NCI-H2227 treated with DMSO at 0.1 percent for 48 hours (cell line): ENCODE measurements at regions not wholly inside any gene's neighbourhood (a gene's known extent, or its start where the extent isn't known, plus 50 kb on each side); places are given as distances from the start of the nearest gene placed in this dataset.

Experiments
- DNase-seq: peaks from one replicate; lab custom pipeline; 2025; lab: John Stamatoyannopoulos, UW

DNA sequence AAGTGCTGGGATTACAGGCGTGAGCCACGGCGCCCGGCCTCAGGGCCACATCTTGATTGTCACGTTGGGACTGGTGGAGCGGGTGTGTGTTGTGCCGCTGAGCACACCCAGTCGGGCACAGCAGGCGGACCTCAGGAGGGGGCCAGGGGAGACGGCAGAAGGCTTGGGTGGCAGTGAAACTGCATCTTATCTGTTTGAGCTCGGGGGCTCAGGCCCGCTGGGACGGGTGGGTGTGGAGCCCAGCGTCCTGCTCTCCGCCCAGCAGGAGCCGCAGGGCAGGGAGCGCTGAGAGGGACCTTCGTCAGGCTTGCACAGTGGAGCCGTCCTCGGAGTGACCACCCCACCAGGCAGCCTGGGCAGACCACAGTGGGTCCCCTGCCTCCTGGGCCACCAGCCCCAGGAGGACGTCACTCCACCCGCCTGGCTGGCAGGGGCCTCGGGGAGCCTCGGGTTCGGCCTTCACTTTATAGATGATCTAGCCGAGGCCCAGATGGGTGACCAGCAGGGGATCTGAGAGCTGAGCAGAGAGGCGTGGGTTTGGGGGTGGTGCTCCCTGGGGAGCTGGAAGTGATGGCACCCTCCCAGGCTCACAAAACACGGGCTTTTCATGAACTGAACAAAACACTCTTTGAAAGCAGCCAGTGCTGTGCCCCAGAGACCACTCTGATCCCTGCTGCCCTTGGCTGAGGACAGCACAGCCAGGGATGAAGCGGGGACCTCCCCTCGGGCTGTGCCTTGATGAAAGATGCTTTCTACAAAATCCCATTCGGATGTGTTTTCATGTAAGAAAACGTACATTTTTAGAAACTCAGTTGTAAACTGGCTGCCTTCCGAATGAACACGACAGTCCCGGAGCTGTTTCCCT is 181.1 kb downstream of the SEC14L1 start:
- no peak for DNase-seq

DNA sequence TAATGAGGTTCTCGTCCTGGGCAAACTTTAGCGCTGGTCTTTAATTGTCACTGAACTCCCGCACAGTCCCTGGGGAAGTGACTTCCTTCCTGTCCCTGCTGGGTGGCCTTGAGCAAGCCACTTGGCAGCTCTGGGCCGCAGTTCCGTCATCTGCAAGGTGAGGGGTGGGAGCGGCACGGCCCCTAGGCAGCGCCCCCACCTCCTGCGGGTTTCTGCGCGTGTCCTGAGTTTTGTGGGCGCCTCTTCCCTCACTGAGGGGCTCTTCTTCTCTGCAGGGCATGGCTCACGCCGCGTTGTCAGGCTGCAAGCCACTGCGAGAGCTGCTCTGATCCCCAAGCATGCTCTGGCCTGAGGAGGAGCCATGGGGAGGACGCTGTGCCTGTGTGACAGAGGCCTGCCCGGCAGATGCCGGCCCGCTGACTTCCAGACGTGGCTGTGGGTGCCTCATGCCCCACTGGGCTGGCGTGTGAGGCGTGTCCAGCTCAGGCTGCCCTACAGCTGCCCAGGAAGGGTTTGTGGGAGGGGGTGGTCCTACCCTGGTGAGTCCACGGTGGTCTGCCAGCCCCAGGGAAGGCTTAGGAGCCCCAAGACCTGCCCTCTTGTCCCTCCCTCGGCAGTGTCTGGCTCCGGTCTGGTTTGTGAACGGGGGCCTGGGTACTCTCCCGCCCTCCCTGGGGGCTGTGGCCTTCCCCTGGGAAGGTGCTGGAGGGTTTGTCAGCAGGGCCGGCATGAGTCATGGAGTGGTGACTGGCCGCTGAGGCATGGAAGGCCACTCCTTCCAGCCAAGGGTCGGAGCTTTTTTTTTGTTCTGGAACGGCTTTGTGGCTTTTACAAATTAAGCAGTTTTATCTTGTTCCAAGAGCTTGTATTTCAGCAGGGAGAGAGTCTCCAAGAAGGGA is 182.0 kb downstream of the SEC14L1 start:
- no peak for DNase-seq

DNA sequence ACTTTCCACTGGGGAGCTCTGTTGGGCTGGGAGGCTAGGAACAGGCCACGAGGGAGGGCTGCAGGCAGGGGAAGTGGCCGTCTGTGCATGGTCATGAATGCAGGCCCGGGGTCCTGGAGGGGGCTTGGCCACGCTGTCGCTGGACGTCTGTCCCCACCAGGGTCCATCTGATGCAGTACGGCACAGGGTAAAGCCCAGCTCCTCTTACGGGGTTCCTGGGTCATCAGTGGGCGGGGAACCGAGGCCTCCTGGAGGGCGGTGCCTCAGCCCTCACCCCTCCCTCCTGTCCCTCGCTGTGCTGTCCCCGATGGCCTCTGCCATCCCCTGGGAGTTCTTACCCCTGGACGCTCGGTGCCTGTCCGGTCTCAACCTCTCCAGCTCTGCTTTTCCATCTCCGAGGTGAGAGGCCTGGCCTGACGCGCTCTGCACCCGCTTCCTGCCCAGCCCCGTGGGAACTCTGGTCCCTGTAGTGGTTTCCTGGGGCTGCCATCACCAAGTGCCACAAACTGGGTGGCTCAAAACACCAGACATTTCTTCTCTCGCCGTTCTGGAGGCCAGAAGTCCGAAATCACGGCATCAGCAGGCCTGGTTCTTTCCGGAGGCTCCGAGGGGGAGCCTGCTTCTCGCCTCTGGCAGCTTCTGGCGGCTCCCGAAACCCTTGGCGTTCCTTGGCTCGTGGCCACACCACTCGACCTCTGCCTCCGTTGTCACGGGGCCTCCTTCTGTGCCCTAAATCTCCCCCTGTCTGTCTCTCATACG is 182.8 kb downstream of the SEC14L1 start:
- DNase-seq: no peak

DNA sequence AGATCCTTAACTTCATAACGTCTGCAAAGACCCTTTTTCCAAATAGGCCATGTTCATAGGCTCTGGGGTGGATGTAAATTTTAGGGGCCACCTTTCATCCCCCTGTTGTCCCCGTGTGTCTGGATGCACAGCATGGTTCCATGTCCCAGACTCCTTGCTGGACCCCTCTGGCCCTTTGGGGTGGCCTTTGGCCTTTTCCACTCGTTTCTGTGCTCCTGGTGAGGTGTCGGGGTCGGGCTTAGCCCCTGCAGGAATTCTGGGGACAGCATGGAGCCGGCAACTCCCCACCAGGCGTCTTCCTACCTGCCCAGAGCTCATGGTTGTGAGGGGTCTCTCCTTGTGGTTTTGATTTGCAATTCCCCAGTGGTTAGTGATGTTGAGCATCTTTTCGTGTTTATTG is 183.5 kb downstream of the SEC14L1 start:
- DNase-seq: no peak

DNA sequence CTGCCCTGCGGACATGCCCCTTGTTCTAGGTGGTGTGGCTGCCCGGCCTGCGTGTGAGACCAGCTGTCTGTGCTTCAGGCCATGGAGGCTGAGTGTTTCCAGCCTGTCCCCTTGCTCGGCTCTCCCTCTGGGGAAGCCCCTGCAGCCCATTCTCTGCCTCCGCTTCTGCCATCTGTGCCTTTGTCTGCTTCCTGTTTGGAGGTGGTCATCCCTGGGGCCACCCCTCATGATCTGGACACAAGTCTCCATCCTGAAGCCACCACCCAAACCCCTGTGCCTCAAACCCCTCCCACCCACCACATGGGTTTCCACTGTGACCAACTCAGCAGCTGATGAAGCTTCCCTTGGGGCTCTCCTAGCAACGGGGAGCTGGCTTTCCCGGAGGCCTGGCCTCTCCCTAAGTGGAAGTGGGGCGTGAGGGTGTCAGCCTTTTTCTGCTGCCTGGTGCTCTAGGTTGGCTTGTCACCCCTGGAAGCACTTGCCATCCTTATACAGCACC is 184.9 kb downstream of the SEC14L1 start:
- no peak for DNase-seq

DNA sequence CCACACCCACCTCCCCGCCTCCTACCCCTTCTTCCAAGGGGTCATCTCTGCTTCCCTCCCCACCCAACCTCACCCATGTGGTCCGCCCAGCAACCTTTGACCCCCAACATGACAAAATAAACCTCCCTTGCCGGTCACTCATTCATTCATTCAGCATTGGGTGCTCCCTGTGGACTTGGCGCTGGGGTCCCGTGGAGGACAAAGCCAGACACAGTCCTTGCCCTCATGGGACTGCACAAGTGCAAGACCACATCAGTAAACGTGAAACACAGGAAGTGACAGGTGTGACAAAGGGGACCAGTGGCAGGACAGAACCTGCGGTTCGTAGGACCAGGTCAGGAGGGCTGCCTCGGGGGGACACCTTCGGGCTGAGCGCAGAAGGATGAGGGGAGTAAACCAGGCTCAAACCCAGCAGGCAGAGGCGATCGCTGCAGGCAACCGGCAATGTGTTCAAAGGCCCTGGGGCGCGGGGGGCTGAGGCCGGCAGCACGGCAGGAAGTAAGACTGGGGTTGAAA is 185.4 kb downstream of the SEC14L1 start:
- DNase-seq: no peak

DNA sequence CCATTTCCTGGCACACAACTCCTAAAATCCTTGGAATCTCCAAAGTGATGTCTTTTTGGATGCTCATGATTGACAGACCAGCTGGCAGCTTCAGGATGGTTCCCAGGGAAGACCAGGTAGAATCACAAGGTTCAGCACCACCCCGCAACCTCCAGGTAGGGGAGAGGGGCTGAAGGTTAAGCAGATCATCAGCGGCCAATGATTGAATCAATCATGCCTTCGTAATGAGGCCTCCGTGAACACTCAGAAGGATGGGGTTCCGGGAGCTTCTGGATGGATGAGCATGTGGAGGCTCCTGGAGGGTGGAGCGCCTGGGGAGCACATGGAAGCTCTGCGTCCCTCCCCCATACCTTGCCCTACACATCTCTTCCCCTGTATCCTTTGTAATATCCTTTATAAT is 185.9 kb downstream of the SEC14L1 start:
- no peak for DNase-seq

DNA sequence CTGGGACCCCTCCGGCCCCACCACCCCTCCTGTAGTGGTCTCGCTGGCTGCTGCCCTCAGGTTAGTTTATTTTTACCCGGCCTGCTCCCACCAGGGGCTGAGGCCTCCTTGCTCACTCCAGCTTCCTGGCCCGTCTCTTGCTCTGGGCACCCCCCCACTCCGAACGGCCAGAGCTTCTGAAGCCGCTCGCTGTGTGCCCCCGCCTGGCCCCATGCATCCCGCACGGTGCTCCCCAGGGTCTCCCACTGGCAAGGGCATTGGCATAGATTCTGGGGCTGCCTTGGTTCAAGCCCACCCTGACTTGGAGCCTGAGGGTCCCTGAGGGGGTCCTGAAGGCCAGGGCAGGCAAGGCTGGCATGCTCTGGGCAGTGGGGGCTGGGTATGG is 186.4 kb downstream of the SEC14L1 start:
- DNase-seq: no peak

DNA sequence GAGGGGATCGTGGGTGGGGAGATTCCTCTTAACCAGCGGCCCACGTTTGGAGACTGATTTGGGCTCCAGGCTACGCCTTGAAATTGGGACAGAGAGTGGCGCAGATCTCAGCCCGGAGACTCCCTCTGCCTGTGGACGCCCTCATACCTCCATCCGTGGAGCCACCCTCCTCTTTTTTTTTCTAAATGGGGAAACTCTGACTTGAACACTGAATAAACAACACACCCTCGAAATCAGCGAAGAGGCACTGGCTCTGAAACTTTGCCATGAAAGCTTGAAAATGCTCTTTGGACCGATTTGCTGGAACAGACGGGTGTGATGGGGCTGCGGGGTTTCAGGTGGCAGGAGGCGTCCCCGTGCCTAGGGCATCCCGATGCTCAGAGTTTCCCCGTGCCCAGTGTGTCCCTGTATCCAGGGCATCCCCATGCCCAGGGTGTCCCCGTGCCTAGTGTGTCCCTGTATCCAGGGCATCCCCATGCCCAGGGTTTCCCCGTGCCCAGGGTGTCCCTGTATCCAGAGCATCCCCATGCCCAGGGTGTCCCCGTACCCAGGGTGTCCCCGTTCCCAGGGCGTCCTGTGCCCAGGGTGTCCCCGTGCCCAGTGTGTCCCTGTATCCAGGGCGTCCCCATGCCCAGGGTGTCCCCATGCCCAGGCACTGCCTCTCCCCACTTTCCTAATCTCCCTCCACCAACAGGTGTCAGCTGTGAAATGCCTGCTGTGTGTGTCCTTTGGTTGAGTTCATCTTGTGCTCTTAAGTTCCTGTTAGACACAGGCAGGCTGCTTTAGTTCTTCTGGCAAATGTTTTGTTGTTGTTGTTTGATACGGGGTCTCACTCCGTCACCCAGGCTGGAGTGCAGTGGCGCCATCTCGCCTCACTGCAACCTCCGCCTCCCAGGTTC is 187.0 kb downstream of the SEC14L1 start:
- DNase-seq: no peak

DNA sequence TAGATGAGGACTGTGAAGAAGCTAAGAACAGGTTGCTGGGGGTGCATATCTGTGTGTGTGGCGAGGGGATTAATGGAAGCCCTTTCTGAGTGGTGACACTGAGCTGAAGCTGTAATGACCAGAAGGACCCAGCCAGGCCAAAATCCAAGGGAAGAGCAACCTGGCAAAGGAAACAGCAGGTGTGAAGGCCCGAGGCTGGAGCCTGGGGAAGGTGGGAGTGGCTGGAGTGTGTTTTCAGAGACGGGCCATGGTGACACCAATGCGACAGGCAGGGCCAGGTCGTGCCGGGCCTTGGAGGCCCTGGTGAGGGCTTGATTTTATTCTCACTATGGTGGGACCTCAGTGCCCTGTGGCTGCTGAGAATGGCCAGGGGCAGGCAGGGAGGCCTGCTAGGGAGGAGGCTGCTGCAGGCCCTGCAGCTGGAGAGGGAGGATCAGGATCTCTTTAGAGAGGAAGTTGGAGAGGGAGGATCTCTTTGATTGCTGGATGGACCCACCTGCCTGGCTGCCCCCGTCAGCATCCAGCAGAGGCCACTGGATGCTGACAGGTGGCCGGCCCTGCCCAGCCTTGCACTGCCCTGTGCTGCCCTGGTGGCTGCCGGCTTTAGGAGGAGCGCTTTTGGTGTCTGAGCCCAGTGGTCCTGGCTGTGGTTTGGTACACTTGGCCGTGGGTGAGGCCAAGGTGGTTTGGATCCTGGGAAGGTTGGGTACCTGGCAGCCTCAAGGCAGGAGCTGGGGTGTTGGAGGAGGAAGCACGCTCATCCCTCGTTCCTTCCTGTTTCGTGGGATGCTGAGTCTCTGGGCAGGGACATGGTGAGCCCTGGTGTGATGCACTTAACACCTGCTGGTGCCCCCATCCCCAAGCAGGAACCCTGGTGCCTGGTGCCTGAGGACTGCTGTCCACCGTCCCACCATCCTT is 188.3 kb downstream of the SEC14L1 start:
- no peak for DNase-seq

DNA sequence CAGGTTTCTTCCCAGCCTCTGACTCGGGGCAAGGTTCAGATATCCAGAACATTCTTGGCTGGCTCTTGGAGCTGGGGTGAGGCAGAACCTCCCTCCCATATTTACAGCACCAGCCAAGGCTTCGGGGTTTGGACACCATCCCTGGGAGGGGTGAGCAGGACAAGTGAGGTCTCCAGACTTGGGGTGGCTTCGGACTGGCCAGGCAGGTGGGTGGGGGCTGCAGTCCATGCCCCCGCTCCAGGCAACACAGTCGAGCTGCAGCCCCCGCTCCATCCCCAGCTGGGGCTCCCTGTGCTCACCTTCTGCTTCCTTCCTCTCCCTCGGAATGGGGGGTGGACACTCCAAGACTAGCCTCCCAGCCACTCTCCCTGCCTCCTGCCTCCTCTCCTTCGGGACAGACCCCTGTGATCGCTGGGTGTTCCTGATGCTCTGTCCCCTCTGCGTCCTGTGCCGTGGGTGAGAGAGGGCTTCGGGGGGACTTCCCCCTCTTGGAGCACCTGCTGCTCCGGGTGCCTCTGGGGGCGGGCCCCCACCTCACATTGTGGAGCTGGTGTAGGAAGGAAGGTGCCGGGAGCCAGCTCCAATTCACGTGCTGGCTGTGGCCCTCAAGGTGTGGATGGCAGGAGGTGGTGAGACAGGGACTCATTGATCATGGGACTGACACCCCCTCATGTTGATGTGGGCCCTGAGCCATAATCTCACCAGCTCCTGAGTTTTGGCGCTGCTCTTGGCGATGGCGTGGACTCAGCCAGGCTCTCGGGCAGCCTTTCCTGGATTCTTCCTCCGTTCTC is 189.2 kb downstream of the SEC14L1 start:
- no peak for DNase-seq

DNA sequence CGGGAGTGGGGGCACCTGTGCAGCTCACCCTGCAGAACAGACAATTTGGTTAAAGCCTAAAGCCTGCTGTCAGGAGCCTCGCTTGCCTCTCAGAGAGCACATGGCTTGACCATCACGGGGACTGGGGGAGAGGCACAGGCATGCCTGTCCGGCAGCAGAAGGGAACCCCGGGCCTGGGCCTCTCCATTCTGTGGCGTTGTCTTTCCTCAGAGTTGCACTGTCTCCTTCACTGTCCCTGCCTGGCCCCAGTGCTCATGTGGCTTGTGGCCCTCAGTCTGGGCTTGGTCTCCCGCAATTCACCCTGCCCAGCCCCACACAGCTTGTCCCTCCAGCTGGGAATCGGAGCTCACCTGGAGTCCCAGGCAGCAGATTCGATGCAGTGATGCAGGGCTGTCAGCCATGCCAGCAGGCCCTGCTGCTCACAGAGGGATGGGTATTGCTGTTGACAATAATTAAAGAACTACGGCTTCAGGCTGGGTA is 189.9 kb downstream of the SEC14L1 start:
- DNase-seq: no peak

DNA sequence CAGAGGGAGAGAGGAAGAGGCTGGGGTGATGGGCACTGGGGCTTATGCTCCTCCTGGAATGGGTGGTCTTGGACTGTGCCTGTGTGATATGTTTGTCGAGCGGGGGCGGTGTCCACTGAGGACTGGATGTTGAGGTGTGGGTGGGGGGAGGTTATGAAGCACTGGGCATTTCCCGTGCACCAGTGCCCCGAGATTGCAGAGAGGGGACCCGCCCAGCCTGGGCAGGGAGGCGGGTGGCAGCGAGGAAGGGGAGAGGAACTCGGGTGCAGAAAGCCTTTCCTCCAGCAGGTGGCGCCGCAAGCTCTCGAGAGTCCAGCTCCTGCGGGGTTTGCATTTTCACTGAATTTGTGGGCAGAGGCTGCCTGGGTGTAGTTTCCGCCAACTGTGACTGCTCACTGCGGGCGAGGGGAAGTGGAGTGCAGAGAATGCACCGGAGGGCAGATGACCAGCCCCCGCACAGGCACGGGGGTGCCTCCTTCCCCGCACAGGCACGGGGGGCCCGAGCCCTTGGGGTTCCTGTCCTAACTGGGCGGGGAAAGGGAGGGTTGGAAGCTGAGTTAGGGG is 190.6 kb downstream of the SEC14L1 start:
- peak; percentile 67 for DNase-seq

DNA sequence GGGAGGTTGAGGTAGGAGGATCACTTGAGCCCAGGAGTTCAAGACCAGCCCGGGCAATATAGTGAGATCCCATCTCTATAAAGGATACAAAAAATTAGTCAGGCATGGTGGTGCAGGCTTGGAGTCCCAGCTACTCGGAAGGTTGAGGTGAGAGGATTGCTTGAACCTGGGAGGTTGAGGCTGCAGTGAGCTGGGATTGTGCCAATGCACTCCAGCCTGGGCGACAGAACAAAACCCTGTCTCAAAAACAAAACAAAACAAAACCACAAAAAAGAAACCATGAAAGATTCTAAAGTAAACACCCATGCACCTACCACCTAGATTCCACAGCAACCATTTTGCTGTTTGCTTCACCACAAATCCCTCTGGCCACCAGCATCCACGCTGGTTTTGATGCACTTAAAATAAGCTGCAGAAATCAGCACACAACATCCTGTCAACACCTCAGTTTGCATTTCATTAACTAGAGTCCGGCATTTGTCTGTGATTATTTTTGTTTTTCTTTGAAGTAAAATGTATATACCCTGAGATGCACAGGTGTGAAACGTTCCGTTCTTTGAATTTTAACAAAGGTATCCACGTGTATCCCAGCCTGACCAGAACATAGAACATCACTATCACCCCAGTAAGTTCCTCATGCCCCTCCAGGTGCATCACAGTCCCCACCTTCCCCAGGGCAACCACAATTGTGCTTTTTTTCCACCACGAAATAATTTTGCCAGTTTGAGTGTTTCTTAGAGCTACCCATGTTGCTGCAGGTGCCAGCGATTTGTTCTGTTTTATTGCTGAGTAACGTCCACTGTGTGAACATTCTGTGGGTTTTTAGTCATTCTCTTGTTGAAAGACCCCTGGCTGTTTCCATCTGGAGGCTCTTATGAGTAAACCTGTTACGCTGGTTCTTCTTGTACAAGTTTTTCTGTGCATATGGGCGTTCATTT is 191.5 kb downstream of the SEC14L1 start:
- no peak for DNase-seq

DNA sequence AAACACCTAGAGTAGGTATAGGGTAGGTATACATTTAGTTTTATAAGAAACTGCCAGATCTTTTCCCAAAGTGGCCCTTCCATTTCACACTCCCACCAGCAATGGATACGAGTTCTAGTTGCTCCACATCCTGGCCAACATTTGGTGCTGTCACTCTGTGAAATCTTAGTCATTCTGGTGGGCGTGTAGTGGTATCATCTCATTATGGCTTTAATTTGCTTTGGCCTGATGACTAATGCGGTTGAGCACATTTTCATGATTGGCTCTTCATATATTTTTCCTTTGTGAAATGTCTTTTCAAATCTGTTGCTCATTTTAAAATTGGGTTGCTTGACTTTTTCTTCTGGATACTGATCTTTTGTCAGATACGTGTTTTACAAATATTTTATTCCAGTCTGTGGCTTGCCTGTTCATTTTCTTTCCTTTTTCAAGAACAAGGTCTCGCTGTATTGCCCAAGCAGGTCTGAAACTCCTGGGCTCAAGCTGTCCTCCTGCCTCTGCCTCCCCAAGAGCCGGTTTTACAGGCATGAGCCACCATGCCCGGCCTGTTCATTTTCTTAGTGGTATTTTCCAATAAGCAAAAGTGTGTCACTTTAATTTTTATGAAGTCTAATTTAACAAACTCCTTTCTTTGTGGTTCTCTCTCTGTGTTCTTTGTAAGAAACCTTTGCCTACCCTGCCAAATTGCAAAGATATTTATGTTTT is 192.4 kb downstream of the SEC14L1 start:
- DNase-seq: no peak

DNA sequence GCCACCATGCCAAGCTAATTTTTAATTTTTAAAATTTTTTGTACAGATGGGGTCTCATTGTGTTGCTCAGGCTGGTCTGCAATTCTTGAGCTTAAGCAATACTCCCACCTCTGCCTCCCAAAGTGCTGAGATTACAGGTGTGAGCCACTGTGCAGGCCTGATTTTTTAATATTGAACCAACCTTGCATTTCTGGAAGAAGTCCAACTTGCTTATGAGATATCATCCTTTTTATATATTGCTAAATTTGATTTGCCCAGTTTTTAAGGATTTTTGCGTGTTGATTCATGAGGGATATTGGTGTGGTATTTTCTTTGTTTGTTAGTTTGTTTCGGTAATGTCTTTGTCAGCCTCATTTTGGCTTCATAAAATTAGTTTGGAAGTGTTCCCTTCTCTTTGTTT is 196.4 kb downstream of the SEC14L1 start:
- no peak for DNase-seq

DNA sequence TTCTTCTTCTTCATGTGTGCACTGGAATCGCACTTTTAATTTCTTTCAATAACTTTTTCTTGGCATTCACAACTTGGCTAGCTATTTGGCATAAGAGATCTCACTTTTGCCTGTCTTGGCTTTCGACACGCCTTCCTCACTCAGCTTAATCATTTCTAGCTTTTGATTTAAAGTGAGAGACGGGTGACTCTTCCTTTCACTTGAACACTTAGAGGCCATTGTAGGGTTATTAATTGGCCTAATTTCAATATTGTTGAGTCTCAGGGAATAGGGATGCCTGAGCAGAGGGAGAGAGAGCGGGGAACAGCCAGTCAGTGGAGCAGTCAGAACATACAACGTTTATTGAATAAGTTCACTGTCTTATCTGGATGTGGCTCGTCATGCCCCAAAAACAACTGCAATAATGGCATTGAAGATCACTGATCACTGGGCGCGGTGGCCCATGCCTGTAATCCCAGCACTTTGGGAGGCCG is 200.3 kb downstream of the SEC14L1 start:
- DNase-seq: no peak
